Kasumi-1 (cell line): ENCODE measurements at regions not wholly inside any gene's neighbourhood (a gene's known extent, or its start where the extent isn't known, plus 50 kb on each side); places are given as distances from the start of the nearest gene placed in this dataset.

ENCODE experiments used
- DNase-seq, 2 experiments: peaks; one replicate each; lab custom pipeline; 2025; lab: John Stamatoyannopoulos, UW

DNA sequence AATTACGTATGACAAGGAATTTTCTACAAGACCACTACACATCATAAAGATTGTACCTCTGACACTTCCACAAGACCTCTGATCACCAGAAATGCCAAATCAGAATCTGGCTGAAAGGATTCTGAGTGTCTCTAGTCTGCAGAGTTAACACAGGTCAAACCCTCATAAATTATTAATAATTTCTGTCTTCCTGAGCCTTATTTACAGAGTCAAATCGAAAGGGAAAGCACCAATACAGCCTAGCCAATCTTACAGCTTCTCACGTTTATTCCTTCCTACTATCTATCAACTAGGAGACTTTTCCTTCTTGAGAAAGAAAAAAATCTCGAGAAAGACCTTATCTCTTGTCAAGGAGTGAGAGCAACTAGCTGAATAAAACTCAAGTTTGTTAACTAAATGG lies 2151.6 kb downstream of the MRPL39 start:
- no peak for DNase-seq

DNA sequence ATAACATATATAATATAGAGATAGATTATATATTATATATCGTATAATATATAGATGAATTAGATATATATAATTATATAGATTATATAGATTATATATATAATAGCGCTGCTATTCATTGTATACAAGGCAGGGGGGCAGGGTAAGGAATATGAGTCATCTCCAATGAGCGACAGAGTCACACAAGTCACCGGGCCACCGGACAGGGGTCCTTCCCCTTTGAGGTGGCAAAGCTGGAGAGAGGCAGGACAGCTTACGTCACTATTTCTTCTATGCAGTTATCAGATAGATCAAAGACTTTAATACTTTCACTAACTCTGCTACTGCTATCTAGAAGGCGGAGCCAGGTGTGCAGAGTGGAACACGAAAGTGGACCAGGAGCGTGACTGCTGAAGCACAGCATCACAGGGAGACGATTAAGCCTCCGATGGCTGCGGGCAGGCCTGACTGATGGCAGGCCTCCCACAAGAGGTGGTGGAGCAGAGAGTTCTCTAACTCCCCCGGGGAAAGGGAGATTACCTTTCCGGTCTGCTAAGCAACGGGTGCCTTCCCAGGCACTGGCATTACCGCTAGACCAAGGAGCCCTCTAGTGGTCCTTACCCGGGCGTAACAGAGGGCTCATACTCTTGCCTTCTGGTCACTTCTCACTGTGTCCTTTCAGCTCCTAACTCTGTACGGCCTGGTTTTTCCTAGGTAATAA lies 2154.7 kb downstream of the MRPL39 start:
- peak; percentile 47 to 51 for DNase-seq

DNA sequence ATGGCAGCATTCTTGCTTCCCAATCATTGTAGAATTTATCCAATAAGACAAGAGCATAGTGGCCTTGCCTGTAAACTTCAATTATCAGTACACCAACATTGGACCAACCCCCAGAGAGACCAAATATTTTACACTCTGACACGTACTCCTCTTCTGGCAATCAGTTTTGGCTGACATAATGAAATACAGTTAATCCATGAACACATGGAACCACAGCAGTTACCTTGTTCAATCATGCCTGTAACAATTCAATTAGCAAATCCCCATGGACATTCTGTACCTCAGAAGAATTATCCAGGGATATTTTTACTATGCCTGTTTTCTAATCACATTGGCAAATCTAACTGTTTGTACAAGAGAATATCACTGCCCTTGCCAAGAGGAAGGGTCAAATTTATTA lies 2162.0 kb downstream of the MRPL39 start:
- DNase-seq = no peak

DNA sequence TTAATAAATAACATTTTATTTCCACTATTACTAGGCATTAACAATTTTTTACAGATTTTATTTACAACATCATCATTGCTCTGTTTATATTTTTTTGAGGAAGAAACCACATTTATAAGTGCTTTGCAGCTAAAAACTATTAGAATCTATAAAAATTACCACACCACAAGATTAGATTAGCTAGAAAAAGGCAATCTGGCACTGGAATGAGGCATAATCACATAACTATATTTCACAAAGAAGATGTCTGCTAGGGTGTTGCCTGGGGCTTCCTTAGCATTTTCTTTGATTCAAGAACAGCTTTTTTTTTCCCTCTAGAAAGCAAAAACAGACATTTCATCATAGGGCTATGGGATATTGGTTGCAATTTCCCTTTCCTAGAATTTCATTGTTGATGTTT lies 2169.2 kb downstream of the MRPL39 start:
- no peak for DNase-seq

DNA sequence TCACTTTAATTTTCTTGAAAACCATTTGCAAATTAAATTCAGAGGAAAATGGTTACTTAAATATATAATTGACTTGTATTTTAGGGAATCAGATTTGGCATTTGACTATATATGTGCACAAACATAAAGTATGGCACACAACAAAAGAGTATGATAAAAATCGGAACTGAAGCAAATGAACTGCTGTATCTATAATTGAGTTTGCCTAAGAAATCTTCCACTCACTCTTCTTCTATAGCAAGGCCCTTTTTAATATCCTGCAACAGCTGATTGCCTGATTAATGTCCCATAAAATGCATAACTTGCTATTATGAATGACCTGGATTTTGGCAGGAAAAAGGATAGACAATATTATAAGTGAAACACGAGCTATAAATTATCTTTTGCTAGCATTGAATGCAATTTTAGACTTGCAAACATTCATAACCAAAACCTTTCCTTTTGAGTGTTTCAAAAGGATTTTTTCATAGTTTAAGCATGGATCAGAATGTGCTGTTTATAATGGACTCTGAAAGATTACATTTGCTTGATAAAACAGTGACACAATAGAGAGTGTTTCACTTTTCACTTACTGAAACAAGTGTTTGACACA lies 2204.3 kb downstream of the MRPL39 start:
- DNase-seq = no peak

DNA sequence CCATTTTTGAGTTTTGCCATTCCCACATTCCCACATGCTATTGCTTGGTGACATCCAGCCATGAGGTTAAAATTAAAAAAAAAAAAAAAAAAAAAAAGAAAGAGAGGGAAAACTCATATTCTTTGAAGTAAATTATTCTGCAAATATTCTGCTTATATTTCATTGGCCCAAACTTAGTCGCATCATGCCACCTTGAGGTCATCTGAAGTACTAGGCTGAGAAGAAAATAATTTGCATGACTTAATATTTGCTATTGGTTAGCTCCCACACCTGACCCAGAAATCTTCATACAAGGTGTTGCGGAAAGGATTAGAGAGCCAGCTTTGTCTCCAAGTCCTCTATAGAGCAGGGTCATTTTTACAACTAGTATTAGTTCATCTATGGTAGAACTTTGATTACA lies 2206.0 kb downstream of the MRPL39 start:
- peak; percentile 51 to 68 for DNase-seq

DNA sequence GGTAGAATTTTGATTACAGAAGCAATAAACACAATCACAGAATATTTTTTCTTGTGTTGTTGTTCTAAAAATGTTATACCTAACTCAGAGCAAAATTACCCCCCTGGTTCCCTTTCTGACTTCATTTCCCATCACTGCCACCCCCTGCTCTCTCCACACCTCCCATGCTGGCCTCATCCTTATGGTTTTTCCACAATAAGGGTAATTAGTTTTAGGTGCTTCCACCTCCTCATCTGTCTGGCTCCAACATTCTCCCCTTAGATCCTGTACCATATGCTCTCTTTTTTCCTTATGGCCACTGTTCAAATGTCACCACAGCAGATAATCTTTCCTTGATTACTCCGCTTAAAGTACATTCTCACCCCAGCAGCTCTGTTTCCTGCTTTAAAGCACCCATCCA lies 2208.6 kb downstream of the MRPL39 start:
- DNase-seq = no peak

DNA sequence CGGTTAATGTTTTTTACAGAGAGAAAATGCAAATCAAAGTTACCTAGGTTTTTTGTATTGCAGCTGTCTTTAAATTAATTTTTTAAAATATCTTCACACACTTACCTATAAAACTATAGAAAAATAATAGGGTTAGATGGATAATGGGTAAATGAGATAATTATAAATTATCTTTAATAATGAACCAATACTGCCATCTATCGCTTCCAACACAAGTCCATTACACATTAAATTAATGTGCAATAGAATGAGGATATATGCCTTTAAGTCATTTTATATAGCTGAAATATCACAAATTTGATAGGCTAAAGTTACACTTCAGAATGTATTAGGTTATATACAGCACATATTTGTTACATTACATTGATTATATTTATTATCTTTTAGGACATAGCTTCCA lies 2212.8 kb downstream of the MRPL39 start:
- DNase-seq = no peak

DNA sequence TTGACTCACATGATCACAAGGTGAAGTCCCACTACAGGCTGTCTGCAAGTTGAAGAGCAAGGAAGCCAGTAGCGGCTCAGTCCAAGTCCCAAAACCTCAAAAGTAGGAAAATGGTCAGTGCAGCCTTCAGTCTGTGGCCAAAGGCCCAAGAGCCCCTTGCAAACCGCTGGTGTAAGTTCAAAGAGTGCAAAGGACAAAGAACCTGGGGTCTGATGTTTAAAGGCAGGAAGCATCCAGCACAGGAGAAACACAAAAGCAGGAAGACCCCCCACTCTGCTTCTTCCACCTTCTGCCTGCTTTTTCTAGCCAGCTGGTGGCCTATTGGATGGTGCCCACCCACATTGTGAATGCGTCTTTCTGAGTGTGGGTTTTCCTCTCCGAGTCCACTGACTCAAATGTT lies 2222.6 kb downstream of the MRPL39 start:
- DNase-seq = no peak

DNA sequence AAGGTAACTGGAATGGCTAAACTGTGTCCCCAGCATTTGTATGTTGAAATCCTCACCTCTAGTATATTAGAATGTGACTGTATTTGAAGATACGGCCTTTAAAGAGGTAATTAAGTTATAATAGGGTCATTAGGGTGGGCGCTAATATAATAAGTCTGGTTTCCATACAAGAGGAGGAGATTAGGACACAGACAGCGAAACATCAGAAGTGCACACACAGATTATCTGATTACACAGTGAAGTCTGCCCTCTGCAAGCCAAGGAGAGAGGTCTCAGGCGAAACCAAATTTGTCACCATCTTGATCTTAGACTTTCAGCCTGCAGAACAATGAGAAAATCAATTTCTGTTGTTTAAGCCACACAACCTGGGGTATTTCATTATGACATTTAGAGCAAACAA lies 2233.1 kb downstream of the MRPL39 start:
- no peak for DNase-seq

DNA sequence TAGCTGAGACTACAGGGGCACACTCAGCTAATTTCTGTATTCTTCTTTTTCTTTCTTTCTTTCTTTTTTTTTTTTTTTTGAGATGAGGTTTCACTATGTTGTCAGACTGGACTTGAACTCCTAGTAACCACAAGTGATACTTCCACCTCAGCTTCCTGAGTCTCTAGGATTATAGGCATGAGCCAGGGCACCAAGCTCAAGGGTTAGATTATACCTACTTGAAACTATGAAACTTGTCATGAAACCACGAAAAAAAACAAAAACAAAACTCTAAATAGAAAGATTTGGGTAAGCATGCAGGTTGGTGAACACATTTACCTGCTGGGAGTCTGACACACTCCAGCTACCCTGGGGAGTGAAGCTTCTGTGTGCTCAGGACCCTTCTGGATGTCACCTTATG lies 2250.4 kb downstream of the MRPL39 start:
- no peak for DNase-seq

DNA sequence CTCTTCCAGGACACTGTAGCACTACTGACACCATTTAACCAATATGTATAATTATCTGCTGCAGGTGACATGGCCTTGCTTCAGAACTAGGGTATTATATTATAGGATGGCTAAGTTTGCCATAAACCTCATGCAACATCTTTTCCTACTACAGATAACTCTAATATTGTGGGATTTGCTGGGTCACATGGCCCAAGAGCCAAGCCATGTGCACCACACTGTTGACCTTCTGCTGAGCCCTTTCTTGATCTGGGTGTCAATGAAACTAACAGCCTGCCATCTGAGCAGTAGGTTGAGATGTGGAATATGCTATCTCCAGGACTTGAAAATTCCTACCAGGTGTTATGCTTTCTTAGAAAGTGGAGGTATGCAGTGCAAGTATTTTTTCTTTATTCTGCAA lies 2291.1 kb downstream of the MRPL39 start:
- DNase-seq = no peak

DNA sequence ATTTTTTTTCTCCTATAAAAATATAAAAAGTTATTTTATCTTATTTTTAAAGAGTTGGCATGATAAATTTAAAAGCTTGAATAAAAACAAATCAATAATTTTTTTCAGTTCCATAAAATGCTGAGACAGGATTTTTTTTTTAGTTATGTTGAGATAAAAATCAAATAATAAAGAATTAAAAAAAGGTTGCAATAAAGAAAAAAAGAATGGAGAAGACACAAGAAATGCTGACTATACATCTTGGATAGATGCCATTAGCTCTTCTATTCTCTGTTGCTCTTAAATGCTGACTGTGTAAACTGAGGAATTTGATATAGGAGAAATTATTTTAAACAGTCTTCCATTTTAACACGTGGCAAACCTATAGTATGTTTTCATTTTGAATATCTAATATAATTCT lies 2298.5 kb downstream of the MRPL39 start:
- no peak for DNase-seq

DNA sequence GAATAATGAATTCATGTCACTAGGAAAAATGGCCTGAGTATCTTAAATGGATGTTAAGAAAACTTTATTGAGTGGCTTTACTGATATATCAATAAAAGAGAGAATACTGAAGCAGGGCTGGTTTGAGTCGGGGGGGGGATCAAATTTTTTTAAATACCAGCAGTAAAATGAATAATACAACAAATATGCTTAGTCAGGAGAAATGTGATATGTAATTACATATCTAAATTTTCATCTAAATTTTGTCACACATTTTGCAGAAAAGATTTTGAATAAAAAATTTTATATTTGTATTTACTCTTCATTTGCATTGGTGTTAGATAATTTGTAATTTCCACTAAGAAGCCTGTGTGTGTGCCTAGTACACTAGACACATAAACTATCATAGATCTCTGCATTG lies 2300.2 kb downstream of the MRPL39 start:
- DNase-seq = no peak

DNA sequence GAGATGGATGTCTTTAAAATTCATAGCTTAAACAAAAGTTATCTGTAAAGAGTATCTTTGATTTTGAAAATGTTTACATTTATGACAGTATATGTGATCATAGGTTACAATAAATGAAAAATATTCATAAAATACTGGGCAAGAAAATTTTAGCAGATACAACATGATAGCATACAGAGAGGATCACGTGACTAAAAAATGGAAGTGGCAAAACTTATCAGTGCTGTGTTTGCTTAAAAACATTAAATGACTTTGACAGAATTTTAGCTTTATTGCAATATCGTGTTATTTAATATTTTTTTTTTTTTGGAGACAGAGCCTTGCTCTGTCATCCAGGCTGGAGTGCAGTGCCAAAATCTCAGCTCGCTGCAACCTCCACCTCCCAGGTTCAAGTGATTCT lies 2294.1 kb downstream of the NCAM2 start:
- no peak for DNase-seq

DNA sequence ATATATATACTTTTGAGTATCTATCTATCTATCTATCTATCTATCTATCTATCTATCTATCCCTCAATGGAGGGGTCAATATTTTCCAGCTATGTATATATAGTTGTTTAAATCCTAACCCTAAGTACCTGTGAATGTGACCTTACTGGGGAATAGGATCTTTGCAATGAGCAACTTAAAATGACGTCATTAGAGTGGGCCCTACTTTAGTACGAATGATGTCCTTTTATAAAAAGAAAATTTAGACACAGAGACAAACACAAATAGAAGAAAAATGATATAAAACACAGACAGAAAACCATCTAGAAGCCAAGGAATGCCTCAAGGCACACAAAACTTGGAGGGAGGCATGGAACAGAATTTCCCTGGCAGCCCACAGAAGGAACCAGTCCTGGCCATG lies 2283.7 kb downstream of the NCAM2 start:
- no peak for DNase-seq

DNA sequence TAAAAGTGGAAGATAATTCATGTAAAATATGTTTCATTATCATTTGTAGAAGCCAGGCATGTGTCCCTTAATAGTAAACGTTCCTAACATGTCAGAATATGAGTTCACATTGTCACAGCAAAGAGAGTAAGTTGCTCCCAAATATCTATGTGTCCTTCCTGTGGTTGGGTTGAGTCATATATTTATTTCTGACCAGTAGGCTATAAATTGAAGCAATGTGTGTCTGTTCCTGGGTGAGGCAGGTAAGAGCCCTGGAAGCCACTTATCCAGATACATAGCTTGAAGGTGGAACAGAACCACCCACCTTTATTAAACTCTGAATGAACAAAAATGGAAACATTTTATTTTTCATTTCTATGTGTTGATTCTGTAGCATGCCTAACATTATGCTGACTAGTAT lies 2251.6 kb downstream of the NCAM2 start:
- no peak for DNase-seq

DNA sequence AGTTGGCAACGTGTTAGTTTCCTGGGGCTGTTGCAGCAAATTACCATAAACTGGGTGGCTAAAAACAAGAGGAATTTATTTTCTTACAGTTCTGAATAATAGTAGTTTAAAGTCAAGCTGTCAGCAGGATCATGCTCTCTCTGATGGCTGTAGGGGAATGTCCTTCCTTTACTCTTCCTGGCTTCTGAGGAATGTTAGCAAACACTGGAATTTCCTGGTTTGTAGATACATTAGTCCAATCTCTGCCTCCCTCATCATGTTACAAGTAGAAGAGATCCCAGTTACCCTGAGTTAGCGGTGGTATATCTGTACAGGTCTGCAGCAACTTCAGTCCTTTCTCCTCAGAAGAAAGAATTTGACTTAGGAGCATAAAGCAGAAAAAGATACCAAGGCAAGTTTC lies 2249.1 kb downstream of the NCAM2 start:
- no peak for DNase-seq

DNA sequence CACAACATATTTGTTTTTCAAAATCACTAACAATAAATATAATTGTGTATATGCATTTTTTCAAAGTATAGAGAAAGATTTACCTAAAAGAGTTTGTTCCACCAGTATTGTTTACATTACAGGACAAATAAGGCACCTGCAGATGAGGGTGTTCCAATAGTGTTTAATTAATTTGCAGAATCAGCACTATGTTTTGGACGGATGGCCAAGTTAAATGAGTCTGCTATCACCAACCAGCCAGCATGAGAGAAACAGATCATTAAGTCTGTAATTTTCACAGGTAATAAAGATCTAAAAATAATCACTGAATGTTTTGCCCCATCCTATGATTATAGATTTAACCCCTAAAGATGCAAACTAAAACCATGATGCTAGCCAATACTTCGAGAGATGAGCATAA lies 2247.0 kb downstream of the NCAM2 start:
- DNase-seq = no peak

DNA sequence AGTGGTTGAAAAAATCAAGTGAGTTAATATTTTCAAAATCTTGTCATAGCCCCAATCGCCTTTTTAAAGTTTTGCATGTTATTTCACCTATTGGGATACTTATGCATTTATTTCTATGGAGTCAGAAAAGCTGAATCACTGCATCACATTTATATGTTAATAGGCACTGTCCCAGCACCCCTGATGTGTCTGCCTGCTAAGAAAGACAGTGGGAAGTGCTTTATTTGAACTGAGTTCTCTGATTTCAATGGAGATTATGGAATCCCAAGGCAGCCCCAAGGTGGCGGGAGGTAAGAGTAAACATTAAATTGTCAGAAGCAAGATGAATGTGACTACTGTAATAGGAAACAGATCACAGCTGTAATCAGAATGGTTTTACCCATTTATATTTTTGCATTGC lies 2225.7 kb downstream of the NCAM2 start:
- no peak for DNase-seq

DNA sequence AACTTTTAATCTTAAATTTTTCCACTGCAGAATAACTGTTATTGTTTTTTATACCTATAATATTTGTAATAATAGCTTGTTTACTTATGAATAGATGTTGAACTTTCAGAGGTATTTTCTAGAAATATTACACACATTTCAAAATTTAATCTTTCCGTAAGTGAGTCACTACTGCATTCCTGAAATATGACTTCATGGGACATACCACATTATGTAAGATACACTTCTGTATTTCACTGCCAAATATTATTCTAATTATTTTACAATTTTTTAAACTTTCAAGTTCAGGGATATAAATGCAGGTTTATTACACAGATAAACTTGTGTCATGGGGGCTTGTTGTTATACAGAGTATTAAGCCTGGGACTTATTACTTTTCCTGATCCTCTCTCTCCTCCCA lies 2220.5 kb downstream of the NCAM2 start:
- no peak for DNase-seq

DNA sequence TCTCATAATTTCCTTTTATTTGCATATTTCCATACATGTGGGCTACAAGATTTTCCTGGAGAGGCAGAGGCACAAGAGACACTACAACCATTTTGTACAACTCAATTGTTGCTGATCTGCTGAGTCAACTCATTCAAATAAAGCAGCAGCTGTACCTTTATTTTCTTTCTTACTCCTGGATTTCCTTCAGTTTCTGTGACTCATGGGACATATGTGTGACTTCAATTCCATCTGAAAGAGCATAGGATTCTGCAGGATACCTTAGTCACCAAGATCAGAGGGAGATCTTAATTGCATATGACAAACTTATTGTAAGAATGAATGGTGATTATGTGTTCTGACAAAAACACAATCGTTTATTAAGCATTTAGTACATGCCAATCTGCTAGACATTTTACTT lies 2219.4 kb downstream of the NCAM2 start:
- DNase-seq = no peak

DNA sequence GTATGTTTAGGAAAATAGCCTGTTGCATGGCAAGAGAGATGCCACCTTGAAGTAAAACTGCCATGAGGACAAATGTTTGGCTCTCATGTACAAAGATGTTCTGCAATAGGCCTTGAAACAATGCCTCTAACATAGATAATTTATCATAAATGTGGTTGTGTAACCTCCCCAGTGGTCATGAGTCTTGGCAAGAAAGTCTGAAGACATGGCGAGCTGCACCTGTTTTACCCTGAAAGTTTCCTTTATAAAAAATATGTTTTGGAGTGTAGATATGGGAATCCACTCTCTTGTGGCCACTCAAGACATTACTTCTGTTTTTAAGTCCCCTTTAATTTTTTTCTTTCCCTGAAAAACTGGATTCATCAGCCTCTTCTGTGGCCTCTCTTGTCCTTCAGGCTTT lies 2217.1 kb downstream of the NCAM2 start:
- DNase-seq = no peak
